ENCODE measurements at regions not wholly inside any gene's neighbourhood (a gene's known extent, or its start where the extent isn't known, plus 50 kb on each side); places are given as distances from the start of the nearest gene placed in this dataset.
"Not testable (repeated sequence)": the region's sequence is repeated elsewhere in the genome, so short reads cannot be mapped to it uniquely, and the experiment has no call there.

DNA sequence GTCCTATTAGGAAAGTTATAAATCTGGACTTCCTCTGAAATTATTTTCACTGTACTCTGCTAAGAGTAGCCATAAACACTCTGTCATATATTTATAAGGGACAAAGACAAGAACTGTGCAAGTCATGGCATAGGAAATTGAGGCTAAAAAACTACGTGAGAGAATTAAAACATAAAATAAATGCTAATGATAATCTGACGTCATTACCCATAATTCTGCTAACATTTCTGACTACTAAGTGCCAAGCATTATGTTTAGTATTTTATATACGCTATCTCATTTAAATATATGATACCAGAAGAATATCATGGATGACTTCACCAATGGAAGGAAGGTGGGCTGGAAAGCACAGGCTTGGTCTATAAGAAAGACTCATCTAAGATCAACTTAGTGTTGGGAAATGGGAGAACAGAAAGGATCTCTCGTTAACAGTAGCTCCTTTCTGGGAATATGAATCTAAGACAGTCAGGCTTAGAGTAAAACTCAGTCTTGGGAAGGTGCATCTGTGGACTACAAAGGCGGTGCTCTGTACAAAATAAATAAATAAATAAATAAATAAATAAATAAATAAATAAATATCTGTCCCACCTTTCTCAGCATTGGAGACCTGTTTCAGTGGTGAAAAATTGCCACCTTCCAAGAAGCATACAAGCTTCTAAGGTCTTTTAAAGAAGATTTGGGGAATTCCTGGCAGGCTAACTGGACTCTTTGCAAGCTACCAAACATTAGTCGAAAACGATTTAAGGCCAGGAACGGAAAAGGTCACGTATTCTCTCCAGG, 267.4 kb downstream of the CGGBP1 start:
- H3K4me2 ChIP-seq (ENCODE audit: low read depth, low read length) = no peak overlapping the region
- no peak overlapping the region for H3K27ac ChIP-seq (ENCODE audit: extremely low read length, insufficient read depth, low read length)
- in situ Hi-C loops (cut with HindIII; ENCODE audit: extremely low pct_ligation_motif_present, low pct_unique_long_range_greater_than_20kb) (no loop called here), intact Hi-C loops (cut with micrococcal nuclease; ENCODE audit: unreplicated experiment) (no loop called here)
- H3K36me3 ChIP-seq (replicated peaks in 1 of 2; ENCODE audit: control insufficient read depth in 1 of 2, insufficient read depth in 2 of 2, low read length in 2 of 2) = no peaks in the 10 kb centered on the region
- WGBS (ENCODE audit: low lambda C conversion rate) = 25% methylated on average over 9 of the region's 9 CpGs
- H3K4me1 ChIP-seq (ENCODE audit: insufficient read depth, low read length) = 0 out of 2 replicates have a peak, but pooled peaks cover 13% of the 10 kb centered on the region
- H3K9ac ChIP-seq (ENCODE audit: insufficient read depth, low read depth, low read length) = no peak overlapping the region
- H2AFZ ChIP-seq (ENCODE audit: low read length) = no peak overlapping the region
- no peaks in the 10 kb centered on the region for H4K20me1 ChIP-seq (ENCODE audit: insufficient read depth, low read length)
- BruUV-seq (replicated peaks) = no TSS peak
- ATAC-seq = no peak
- ChIA-PET POLR2A (no interaction called here), CTCF (ENCODE audit: low intra/inter-chr PET ratio, low total read pairs) (no interaction called here)
- FAIRE-seq = no peak
- peak; percentile 60 for TF ChIP-seq ATF7 (IDR thresholded peaks at IDR 0.05)
- no peak for TF ChIP-seq ATF7 (CRISPR knock-in tag; IDR thresholded peaks at IDR 0.05)
- peak; percentile 82 for TF ChIP-seq CREB1 (IDR thresholded peaks at IDR 0.05)
- no peak for TF ChIP-seq CREB1 (CRISPR knock-in tag; IDR thresholded peaks at IDR 0.05)
- TF ChIP-seq ZNF331 (CRISPR knock-in tag; IDR thresholded peaks at IDR 0.05) = no peak
- no peak for TF ChIP-seq ZFP41 (CRISPR knock-in tag; IDR thresholded peaks at IDR 0.05; ENCODE audit: borderline replicate concordance)
- TF ChIP-seq ZNF513 (CRISPR knock-in tag; conservative IDR thresholded peaks at IDR 0.05) = no peak
- no peak for TF ChIP-seq NCOR1 (IDR thresholded peaks at IDR 0.05; ENCODE audit: borderline replicate concordance, low read length)
- peaks cover 2 to 26% of the 10 kb centered on the region in 2 experiments; a peak in 2 of 5 replicates for H3K27me3 ChIP-seq (ENCODE audit: control insufficient read depth in 1 of 2, insufficient read depth in 2 of 2, low read length in 2 of 2)
- H3K9me3 ChIP-seq (ENCODE audit: low read length) = no peaks in the 10 kb centered on the region
- no peak overlapping the region for H3K4me3 ChIP-seq (replicated peaks in 1 of 3; ENCODE audit: insufficient read depth in 1 of 3, low read depth in 2 of 3, low read length in 3 of 3)
- no peak for DNase-seq (ENCODE audit: low spot score)
- no peaks in the 10 kb centered on the region for H3K79me2 ChIP-seq (ENCODE audit: insufficient read depth, low read length)

DNA sequence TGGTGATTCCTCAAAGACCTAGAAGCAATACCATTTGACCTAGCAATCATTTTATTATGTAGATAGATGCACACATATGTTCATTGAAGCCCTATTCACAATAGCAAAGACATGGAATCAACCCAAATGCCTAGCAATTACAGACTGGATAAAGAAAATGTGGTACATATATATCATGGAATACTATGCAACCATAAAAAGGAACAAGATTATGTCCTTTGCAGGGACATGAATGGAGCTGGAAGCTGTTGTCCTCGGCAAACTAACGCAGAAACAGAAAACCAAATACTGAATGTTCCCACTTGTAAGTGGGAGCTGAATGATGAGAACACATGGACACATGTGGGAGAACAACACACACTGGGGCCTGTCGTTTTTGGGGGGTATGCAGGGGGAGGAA, 269.8 kb downstream of the CGGBP1 start:
- BruUV-seq (replicated peaks); H3K9ac ChIP-seq (ENCODE audit: insufficient read depth, low read depth, low read length); H3K79me2 ChIP-seq (ENCODE audit: insufficient read depth, low read length); DNase-seq (ENCODE audit: low spot score); intact Hi-C loops (cut with micrococcal nuclease; ENCODE audit: unreplicated experiment); H2AFZ ChIP-seq (ENCODE audit: low read length); ATAC-seq; CTCF ChIA-PET (ENCODE audit: low intra/inter-chr PET ratio, low total read pairs); H3K9me3 ChIP-seq (ENCODE audit: low read length); in situ Hi-C loops (cut with HindIII; ENCODE audit: extremely low pct_ligation_motif_present, low pct_unique_long_range_greater_than_20kb); H4K20me1 ChIP-seq (ENCODE audit: insufficient read depth, low read length); H3K27ac ChIP-seq (ENCODE audit: extremely low read length, insufficient read depth, low read length); FAIRE-seq; H3K4me3 ChIP-seq (replicated peaks in 1 of 3; ENCODE audit: insufficient read depth in 1 of 3, low read depth in 2 of 3, low read length in 3 of 3); H3K4me2 ChIP-seq (ENCODE audit: low read depth, low read length); H3K36me3 ChIP-seq (replicated peaks in 1 of 2; ENCODE audit: control insufficient read depth in 1 of 2, insufficient read depth in 2 of 2, low read length in 2 of 2); POLR2A ChIA-PET: not testable (repeated sequence)
- 2% methylated on average over 3 of the region's 3 CpGs for WGBS (ENCODE audit: low lambda C conversion rate)
- Histone ChIP-seq H3K27me3 (ENCODE audit: control insufficient read depth in 1 of 2, insufficient read depth in 2 of 2, low read length in 2 of 2) (peaks cover 2 to 22% of the 10 kb centered on the region in 2 experiments; a peak in 2 of 5 replicates), H3K4me1 (ENCODE audit: insufficient read depth, low read length) (0 out of 2 replicates have a peak, but pooled peaks cover 13% of the 10 kb centered on the region)

Measured in HepG2 (cell line).